Caco-2 (cell line): ENCODE measurements at regions not wholly inside any gene's neighbourhood (a gene's known extent, or its start where the extent isn't known, plus 50 kb on each side); places are given as distances from the start of the nearest gene placed in this dataset.

Source experiments
- BruUV-seq: library from RNA; stranded (reverse); fragments of 400-500 nt; replicated peaks from 2 replicates; lab custom pipeline; 2021; lab: Mats Ljungman, UMichigan
- CTCF ChIA-PET: fragments of 300-600 bp; sonication (Branson Sonifier 250); formaldehyde crosslinking; loops from one replicate; lab custom pipeline; 2022; ENCODE audit warnings: antibody characterized with exemption; lab: Charles Lee
- POLR2A ChIA-PET: fragments of 300-600 bp; sonication (Branson Sonifier 250); formaldehyde crosslinking; loops from one replicate; lab custom pipeline; 2022; ENCODE audit warnings: antibody characterized with exemption; lab: Charles Lee
- DNase-seq, 2 experiments: peaks; one replicate each; pipeline versions ENCODE4 v3.0.0 to v3.0.0-alpha.2; 2020 to 2022
- H3K27me3 ChIP-seq: replicated peaks from 2 replicates; pipeline ENCODE4 v1.6.0; 2011; ENCODE audit warnings: low read length; ENCODE audit not compliant: control insufficient read depth, insufficient read depth
- H3K36me3 ChIP-seq: 2 replicates; pipeline ENCODE4 v1.5.1; 2011; ENCODE audit warnings: low read length; ENCODE audit not compliant: control insufficient read depth, insufficient read depth
- H3K4me1 ChIP-seq: fragments of 250-450 bp; sonication (Bioruptor Pico); 2 replicates; pipeline ENCODE4 v1.5.1; 2020; ENCODE audit warnings: mild to moderate bottlenecking
- H3K4me3 ChIP-seq: 2 replicates; pipeline ENCODE4 v1.5.1; 2011; ENCODE audit warnings: low read depth, mild to moderate bottlenecking, control low read depth, low read length
- H3K9me3 ChIP-seq: fragments of 250-450 bp; sonication (Bioruptor Pico); 2 replicates; pipeline ENCODE4 v1.5.1; 2020; ENCODE audit warnings: mild to moderate bottlenecking, moderate library complexity
- H3K27ac Mint-ChIP-seq: one replicate; pipeline ENCODE4 v1.8.0; 2022; ENCODE audit warnings: mixed read lengths; ENCODE audit not compliant: unreplicated experiment
- H3K27me3 Mint-ChIP-seq: one replicate; pipeline ENCODE4 v1.8.0; 2022; ENCODE audit warnings: mixed read lengths; ENCODE audit not compliant: insufficient read depth, unreplicated experiment
- H3K36me3 Mint-ChIP-seq: one replicate; pipeline ENCODE4 v1.8.0; 2022; ENCODE audit warnings: mild to moderate bottlenecking, mixed read lengths; ENCODE audit not compliant: insufficient read depth, unreplicated experiment
- H3K4me1 Mint-ChIP-seq: one replicate; pipeline ENCODE4 v1.8.0; 2022; ENCODE audit warnings: low read depth, mixed read lengths; ENCODE audit not compliant: unreplicated experiment
- H3K4me3 Mint-ChIP-seq: one replicate; pipeline ENCODE4 v1.8.0; 2022; ENCODE audit warnings: mild to moderate bottlenecking, moderate library complexity, mixed read lengths; ENCODE audit not compliant: unreplicated experiment
- H3K9me3 Mint-ChIP-seq: one replicate; pipeline ENCODE4 v1.8.0; 2022; ENCODE audit warnings: mixed read lengths; ENCODE audit not compliant: unreplicated experiment
- CTCF ChIP-seq, 2 experiments: fragments of 200-600 bp in 1 of 2; IDR thresholded peaks; 1 replicate in 1 of 2; 2 replicates in 1 of 2; pipeline versions ENCODE4 v1.5.1 to v1.8.0; 2011 to 2022; ENCODE audit warnings: antibody characterized with exemption in 1 of 2, control low read depth in 1 of 2, inconsistent platforms in 1 of 2, low read depth in 1 of 2, low read length in 1 of 2, mild to moderate bottlenecking in 1 of 2, moderate library complexity in 1 of 2; ENCODE audit not compliant: insufficient read depth in 1 of 2, severe bottlenecking in 1 of 2, unreplicated experiment in 1 of 2
- intact Hi-C: fragments of 100-400 bp; cut with micrococcal nuclease; formaldehyde crosslinking; loops from one replicate; pipeline ENCODE4 v1.10.0; 2022; ENCODE audit not compliant: unreplicated experiment

DNA sequence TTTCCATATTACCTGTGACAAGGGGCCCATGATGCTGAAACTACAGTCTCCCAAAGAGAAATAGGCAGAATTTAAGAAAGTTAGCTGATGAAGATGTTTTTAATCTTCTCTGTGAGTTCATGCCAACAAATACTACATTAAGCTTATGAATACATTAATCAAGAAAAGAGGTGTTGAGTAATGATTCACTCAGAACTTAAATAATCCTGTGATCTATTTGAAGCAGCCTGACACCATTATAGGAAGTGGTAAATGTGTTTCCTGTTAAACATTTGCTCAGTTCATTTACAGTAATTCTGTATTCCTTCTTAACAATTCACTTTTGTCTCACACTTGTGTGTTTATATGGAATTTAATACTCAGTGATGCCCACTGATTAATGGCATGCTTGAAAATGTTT is 75.0 kb upstream of the IZUMO3 start:
- no peaks in the 10 kb centered on the region for H3K27me3 Mint-ChIP-seq
- H3K27ac Mint-ChIP-seq: no peak overlapping the region
- no peak for TF ChIP-seq CTCF (IDR thresholded peaks at IDR 0.05; ENCODE audit: insufficient read depth in 1 of 2, low read depth in 1 of 2, low read length in 1 of 2, severe bottlenecking in 1 of 2, unreplicated experiment in 1 of 2)
- Histone ChIP-seq H3K27me3 (no peaks in the 10 kb centered on the region), H3K4me1 (no peaks in the 10 kb centered on the region), H3K9me3 (no peaks in the 10 kb centered on the region), H3K4me3 (no peak overlapping the region), H3K36me3 (no peaks in the 10 kb centered on the region)
- no peaks in the 10 kb centered on the region for H3K36me3 Mint-ChIP-seq
- DNase-seq: no peak
- H3K4me3 Mint-ChIP-seq: no peak overlapping the region
- intact Hi-C loops: no loop called here
- no peaks in the 10 kb centered on the region for H3K4me1 Mint-ChIP-seq
- CTCF ChIA-PET: no interaction called here
- POLR2A ChIA-PET: no interaction called here
- BruUV-seq: no TSS peak
- H3K9me3 Mint-ChIP-seq: no peaks in the 10 kb centered on the region

GRCh38 chr9:24616863-24617262 is 71.2 kb upstream of the IZUMO3 start:
- H3K9me3 ChIP-seq: no peaks in the 10 kb centered on the region
- H3K36me3 Mint-ChIP-seq: no peaks in the 10 kb centered on the region
- H3K4me3 ChIP-seq: no peak overlapping the region
- no peaks in the 10 kb centered on the region for H3K4me1 Mint-ChIP-seq
- no peak for TF ChIP-seq CTCF (IDR thresholded peaks at IDR 0.05; ENCODE audit: insufficient read depth in 1 of 2, low read depth in 1 of 2, low read length in 1 of 2, severe bottlenecking in 1 of 2, unreplicated experiment in 1 of 2)
- ChIA-PET POLR2A (no interaction called here), CTCF (no interaction called here)
- no peak overlapping the region for H3K27ac Mint-ChIP-seq
- no peaks in the 10 kb centered on the region for H3K36me3 ChIP-seq
- intact Hi-C loops: no loop called here
- H3K27me3 Mint-ChIP-seq: no peaks in the 10 kb centered on the region
- H3K4me3 Mint-ChIP-seq: no peak overlapping the region
- BruUV-seq: no TSS peak
- no peaks in the 10 kb centered on the region for H3K9me3 Mint-ChIP-seq
- no peaks in the 10 kb centered on the region for H3K4me1 ChIP-seq
- DNase-seq: no peak
- no peaks in the 10 kb centered on the region for H3K27me3 ChIP-seq

DNA sequence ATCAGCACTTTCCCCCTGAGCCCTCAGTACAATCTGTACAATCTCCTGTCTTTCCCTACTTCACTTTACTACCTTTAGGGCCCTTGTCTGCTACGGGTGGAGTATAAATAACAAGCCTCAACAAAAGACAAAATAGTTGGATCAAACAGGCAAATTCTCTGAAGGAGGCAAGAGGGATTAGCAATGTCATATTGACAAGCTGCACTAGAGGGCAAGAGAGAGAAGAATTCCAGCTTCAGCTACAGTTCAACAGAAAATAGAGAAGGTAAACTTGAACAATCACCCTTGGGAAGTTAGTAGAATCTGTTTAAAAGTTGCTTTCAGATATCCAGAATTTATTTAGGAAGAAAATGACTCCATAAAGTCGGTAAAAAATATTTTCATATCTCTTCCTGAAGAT is 68.4 kb upstream of the IZUMO3 start:
- no peaks in the 10 kb centered on the region for H3K36me3 Mint-ChIP-seq
- intact Hi-C loops: no loop called here
- H3K4me3 Mint-ChIP-seq: no peak overlapping the region
- no peaks in the 10 kb centered on the region for H3K4me1 Mint-ChIP-seq
- Histone ChIP-seq H3K4me1 (no peaks in the 10 kb centered on the region), H3K4me3 (no peak overlapping the region), H3K36me3 (no peaks in the 10 kb centered on the region), H3K27me3 (no peaks in the 10 kb centered on the region), H3K9me3 (no peaks in the 10 kb centered on the region)
- TF ChIP-seq CTCF (IDR thresholded peaks at IDR 0.05; ENCODE audit: insufficient read depth in 1 of 2, low read depth in 1 of 2, low read length in 1 of 2, severe bottlenecking in 1 of 2, unreplicated experiment in 1 of 2): no peak
- H3K27ac Mint-ChIP-seq: no peak overlapping the region
- ChIA-PET POLR2A (no interaction called here), CTCF (no interaction called here)
- BruUV-seq: no TSS peak
- no peak for DNase-seq
- H3K9me3 Mint-ChIP-seq: no peaks in the 10 kb centered on the region
- no peaks in the 10 kb centered on the region for H3K27me3 Mint-ChIP-seq
